TTC549 (cell line): ENCODE measurements at regions not wholly inside any gene's neighbourhood (a gene's known extent, or its start where the extent isn't known, plus 50 kb on each side); places are given as distances from the start of the nearest gene placed in this dataset.
"Not testable (repeated sequence)": the region's sequence is repeated elsewhere in the genome, so short reads cannot be mapped to it uniquely, and the experiment has no call there.

ENCODE experiments used
- FAIRE-seq: peaks from 2 replicates; lab custom pipeline; 2012; peaks lifted over from hg19 to GRCh38; lab: Jason Lieb, UNC

DNA sequence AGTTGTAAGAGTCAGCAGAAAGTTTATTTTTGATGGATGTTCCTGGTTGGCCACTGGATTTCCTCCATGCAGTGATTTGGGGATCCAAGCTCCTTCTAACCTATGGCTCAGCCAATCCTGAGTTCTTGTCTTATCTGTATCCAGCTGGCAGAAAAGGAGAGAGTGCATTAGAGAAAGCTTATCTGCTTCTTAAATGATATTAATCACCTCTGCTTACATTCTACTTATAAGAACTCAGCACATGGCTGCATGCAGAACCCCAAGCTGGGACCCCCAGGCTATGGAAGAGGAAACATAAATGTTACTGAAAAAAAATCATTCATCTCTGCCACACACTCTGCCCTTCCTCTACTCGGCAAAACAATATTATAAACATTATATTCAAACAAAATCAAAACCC is 739.8 kb upstream of the AUTS2 start:
- no peak for FAIRE-seq

DNA sequence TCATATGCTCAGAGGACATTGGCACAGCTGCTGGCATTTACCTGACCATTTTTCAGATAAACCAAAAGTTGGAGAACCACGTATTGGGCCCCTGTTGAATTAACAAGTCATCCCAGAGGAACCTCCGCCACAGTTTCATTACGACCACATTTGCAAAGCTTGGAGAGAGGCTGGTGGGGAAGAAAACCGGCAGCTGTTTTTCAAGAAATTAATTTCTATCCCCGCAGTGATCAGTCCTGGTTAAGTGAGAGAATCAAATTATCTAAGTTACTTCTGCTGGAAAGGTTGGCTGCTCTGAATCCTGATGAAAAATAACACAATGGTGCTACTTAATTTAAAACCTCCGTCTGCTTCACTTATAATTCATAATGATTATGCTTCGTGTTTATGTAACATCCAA is 737.1 kb upstream of the AUTS2 start:
- FAIRE-seq, result no peak

- FAIRE-seq, result no peak
Measured at GRCh38 chr7:68862261-68862660, 736.0 kb upstream of the AUTS2 start.

GRCh38 chr7:68862736-68863135 is 735.5 kb upstream of the AUTS2 start:
- no peak for FAIRE-seq

DNA sequence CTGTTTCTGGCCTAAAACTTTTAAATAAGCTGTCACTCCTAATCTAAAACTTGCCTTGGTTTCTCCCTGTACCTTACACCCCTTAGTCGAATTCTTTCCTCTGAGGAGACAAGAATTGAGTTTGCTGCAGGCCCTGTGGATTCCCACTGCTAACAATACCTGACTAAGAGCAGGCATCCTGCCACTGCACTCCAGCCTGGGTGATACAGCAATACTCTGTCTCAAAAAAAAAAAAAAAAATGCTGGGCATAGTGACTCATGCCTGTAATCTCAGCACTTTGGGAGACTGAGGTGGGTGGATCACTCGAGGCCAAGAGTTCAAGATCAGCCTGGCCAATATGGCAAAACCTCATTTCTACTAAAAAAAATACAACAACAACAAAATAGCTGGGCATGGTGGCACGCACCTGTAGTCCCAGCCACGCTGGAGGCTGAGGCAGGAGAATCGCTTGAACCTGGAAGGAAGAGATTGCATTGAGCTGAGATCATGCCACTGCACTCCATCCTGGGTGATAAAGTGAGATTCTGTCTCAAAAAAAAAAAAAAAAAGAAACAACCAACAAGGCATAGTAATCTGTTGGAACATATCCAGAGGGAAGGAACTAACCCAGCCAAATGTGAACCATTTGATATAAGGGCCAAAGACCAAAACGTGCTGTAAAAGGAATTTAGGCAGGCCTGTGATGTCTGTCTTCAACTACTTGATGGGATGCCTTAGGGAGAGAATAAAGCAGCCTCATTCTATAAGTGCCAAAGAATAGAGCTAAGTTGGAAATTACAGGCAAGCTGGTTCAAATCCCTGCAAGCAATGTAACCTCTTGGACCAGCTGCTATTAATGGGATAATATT is 732.7 kb upstream of the AUTS2 start:
- FAIRE-seq, result no peak

- no peak for FAIRE-seq
Measured at GRCh38 chr7:68866200-68866570, 732.1 kb upstream of the AUTS2 start.

DNA sequence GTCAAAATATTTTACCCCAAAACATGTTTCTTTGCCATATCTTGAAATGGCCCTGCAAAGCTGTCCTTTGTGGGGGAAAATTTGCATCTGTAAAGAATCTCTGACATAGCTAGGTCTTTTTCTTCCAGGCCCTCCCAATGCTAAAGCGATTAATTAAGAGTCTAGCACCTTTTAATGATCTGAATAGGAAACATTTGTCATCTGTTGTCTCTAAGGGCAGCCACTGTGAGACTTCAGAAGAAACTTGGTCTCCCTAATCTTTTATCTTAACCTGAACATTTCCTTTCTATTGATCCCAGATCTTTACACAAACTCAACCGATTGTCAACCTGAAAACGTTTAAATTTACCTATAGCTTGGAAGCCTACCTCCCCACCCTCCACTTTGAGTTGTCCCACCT is 731.6 kb upstream of the AUTS2 start:
- FAIRE-seq, result not testable (repeated sequence)

GRCh38 chr7:68868978-68869377 is 729.3 kb upstream of the AUTS2 start:
- no peak for FAIRE-seq

DNA sequence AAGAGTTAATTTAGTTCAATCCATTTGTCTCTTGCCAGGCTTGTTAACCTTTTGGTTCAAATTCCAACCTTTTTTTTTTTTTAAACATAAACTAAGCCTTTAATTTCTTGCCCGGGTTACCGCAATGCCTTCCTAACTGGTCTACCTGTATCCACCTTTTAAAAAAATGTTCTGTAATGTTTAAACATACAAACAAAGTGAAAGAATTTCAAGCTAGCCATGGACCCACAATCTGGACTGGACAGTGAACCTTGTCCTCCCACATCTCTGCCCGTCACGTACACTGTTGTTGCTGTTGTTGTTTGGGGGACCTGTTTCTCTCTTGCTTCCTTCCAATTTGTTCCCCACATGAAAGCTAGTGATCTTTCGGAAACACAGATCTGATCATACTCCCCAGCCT is 724.7 kb upstream of the AUTS2 start:
- no peak for FAIRE-seq

- no peak for FAIRE-seq
Measured at GRCh38 chr7:68875857-68876256, 722.4 kb upstream of the AUTS2 start.

GRCh38 chr7:68887116-68887515 is 711.2 kb upstream of the AUTS2 start:
- not testable (repeated sequence) for FAIRE-seq

DNA sequence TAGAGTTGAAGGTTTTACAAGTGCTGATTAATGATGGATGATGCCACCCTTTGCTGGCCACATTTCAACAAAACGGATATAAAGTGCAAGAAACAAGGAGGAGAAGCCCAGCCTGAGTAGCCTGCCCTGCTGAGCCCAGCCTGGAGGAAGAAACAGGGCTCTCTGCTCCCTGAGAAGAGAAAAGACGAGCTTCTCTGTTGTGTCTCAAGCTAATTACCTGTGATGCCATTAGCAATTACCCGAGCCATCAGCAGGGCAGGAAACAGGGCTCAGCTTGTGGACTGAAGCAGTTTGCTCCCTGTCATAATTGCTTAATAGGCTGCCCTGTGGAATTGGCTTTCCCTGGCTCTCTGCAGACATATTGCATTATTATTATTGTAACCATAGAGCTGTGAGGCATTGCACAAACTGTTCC is 709.3 kb upstream of the AUTS2 start:
- FAIRE-seq, result no peak

GRCh38 chr7:68892236-68892635 is 706.0 kb upstream of the AUTS2 start:
- FAIRE-seq, result no peak

- no peak for FAIRE-seq
Measured at GRCh38 chr7:68893411-68893810, 704.9 kb upstream of the AUTS2 start.

DNA sequence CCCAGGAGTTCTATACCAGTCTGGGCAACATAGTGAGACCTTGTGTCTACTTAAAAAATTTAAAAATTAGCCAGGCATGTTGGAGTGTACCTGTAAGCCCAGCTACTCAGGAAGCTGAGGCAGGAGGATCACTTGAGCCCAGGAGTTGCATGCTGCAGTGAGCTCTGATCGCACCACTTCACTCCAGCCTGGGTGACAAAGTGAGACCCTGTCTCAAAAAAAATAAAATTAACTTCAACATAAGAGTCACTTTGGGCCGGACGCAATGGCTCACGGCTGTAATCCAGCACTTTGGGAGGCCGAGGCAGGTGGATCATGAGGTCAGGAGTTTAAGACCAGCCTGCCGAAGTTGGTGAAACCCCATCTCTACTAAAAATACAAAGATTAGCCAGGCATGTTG is 699.1 kb upstream of the AUTS2 start:
- not testable (repeated sequence) for FAIRE-seq

GRCh38 chr7:68900096-68900495 is 698.2 kb upstream of the AUTS2 start:
- FAIRE-seq, result no peak

- no peak for FAIRE-seq
Measured at GRCh38 chr7:68904630-68905029, 693.6 kb upstream of the AUTS2 start.

DNA sequence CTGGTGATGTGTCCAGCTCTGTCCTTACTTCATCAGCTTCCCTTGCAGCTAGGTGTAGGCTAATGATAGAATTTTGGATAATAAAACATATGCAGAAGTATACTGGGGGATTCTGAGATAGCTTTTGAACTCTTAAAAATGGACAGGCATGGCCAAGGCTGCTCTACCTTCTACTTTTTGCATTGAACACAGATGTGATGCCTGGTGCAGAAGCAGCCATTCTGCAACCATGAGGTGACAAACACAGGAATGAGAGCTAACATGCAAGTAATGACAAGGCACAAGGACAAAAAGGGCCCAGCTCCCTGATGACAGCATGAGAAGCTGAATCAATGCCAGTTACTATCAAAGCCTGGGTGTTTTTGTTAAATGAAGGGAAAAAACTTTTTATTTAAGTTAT is 686.5 kb upstream of the AUTS2 start:
- FAIRE-seq, result no peak

GRCh38 chr7:68914006-68914405 is 684.3 kb upstream of the AUTS2 start:
- FAIRE-seq, result no peak

DNA sequence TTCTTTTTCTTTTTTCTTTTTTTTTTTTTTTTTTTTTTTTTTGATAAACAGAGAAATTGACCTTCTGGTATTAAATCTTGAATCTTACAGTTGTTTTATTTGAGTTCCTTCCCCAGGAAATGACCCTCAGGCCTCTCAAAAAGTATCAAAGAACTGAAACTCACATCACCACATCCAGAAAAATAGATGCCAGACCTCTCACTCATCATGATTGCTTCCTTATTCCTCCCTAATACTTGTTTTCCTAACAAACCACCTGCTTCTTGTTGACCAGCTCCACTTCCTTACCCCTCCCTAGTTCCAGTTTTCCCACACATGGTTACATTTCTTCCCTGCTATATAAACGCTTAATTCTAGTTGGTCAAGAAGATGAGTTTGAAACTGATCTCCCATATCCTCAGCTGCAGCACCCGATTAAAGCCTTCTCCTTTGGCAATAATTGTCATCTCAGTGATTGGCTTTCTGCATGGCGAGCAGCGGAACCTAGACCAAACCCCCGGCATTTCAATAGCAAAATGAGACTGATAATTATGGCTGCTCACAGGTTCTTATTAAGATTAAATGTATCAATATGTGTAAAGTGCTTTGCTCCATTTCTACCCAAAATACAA is 681.1 kb upstream of the AUTS2 start:
- no peak for FAIRE-seq

GRCh38 chr7:68918621-68919020 is 679.7 kb upstream of the AUTS2 start:
- FAIRE-seq, result no peak

GRCh38 chr7:68922850-68923249 is 675.4 kb upstream of the AUTS2 start:
- FAIRE-seq, result no peak

DNA sequence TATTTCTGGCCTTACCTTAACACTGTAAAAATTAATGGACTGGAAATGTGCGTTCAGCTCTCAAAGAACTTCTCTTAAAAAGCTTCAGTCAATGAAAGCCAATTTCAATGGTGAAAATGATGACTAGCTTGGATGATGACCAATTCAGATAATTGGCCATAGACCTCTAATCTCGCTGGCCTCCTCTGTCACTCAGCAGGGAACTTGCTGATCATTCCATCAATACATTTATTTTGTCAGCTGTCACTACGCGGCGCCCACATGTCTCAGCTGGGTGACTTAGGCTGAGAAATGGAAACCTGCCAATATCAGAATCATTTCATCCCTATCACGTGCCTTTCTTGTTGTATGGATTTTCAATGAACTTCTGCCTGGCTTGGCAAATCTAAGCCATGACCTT is 673.0 kb upstream of the AUTS2 start:
- no peak for FAIRE-seq

DNA sequence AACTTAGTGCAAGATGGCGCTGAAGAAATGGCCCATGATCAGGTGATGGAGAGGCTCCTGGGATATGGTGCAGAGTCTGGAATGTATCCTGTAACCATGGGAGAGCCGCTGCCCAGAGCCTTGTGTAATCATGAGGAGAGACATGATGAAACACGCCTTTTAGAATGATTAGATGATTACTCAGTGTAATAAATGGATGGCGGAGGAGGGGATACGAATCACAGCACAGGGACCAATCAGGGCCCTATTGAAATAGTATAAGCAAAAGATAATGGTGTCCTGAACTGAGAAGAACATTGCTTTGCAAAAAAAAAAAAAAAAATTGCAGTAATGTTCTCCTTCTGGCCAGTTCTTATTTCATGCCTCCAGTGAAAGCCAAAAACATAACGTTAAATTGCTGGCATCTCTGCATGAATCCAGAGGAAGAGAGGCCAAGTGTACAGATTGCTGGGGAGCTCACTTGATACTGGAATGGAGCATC is 668.5 kb upstream of the AUTS2 start:
- FAIRE-seq, result no peak
